ENCODE measurements at regions not wholly inside any gene's neighbourhood (a gene's known extent, or its start where the extent isn't known, plus 50 kb on each side); places are given as distances from the start of the nearest gene placed in this dataset.

DNA sequence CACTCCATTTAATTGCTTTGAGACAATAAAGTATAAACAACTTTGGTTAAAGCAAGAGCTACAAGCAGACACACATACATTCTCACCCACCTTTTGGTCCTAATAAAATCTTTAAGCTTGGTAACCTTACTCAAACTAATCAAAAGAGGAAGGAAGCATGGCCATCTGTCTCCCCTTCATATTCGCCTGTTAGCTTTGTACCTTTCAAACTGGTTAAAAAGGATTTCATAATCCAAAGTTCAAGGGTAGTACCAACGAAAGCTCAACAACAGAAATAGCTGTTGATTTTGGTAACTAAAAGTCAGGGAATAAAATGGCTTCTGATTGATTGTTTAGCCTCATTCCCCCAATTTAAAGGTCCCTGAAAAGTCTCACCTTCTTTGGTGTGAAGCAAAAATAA lies 456.9 kb downstream of the BCAT1 start:
- H3K9me3 ChIP-seq (ENCODE audit: control extremely low read depth in 1 of 5, control insufficient read depth in 4 of 5, insufficient read depth in 2 of 5, low read depth in 1 of 5, low read length in 4 of 5), result no peaks in the 10 kb centered on the region
- no peaks in the 10 kb centered on the region for H3K36me3 ChIP-seq (ENCODE audit: control insufficient read depth in 4 of 4, insufficient read depth in 4 of 4, low read length in 3 of 4)
- peak; percentile 23 to 83 (median 70) for DNase-seq
- ChIA-PET CTCF (no interaction called here), POLR2A (no interaction called here)
- H3K27me3 ChIP-seq (replicated peaks in 2 of 5; ENCODE audit: control insufficient read depth in 4 of 5, insufficient read depth in 5 of 5, low read length in 4 of 5), result no peaks in the 10 kb centered on the region
- peaks cover 2 to 17% (median 6%) of the 10 kb centered on the region in 4 experiments for H3K4me1 ChIP-seq (ENCODE audit: control extremely low read depth in 1 of 4, control insufficient read depth in 4 of 4, insufficient read depth in 4 of 4, low read length in 3 of 4)
- no CpG with 5 or more reads among the region's 2 CpGs for whole genome bisulfite sequencing (ENCODE audit: insufficient coverage)
- no peak overlapping the region for H3K4me3 ChIP-seq (ENCODE audit: control insufficient read depth in 1 of 7, extremely low read depth in 1 of 7, insufficient read depth in 4 of 7, low read depth in 2 of 7, low read length in 6 of 7)
- H3K27ac ChIP-seq (ENCODE audit: insufficient read depth in 1 of 2, low read depth in 1 of 2, low read length in 2 of 2, poor library complexity in 1 of 2, severe bottlenecking in 2 of 2), result no peak overlapping the region

DNA sequence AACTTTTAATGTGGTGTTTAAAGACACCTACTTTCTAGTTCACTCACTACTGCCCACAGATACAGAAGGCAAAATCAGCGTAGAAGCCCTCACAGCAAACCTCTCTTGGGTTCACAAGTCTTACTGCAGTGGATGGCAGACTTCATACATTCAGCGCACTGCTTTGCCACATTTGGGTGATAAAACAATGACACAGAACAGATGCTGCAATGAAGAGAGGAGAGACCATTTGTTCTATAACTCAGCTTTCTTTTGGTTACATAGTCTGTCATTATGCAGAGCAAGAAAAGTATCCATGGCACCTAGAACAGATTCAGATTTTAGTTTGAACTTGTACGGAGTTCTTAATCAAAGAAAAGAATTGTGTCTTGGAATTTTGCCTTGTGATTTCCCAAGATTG lies 459.0 kb downstream of the BCAT1 start:
- Histone ChIP-seq H3K4me3 (ENCODE audit: control insufficient read depth in 1 of 7, extremely low read depth in 1 of 7, insufficient read depth in 4 of 7, low read depth in 2 of 7, low read length in 6 of 7) (no peak overlapping the region), H3K27me3 (replicated peaks in 2 of 5; ENCODE audit: control insufficient read depth in 4 of 5, insufficient read depth in 5 of 5, low read length in 4 of 5) (no peaks in the 10 kb centered on the region), H3K27ac (ENCODE audit: insufficient read depth in 1 of 2, low read depth in 1 of 2, low read length in 2 of 2, poor library complexity in 1 of 2, severe bottlenecking in 2 of 2) (no peak overlapping the region), H3K9me3 (ENCODE audit: control extremely low read depth in 1 of 5, control insufficient read depth in 4 of 5, insufficient read depth in 2 of 5, low read depth in 1 of 5, low read length in 4 of 5) (no peaks in the 10 kb centered on the region), H3K4me1 (ENCODE audit: control extremely low read depth in 1 of 4, control insufficient read depth in 4 of 4, insufficient read depth in 4 of 4, low read length in 3 of 4) (peaks cover 2 to 17% (median 6%) of the 10 kb centered on the region in 4 experiments), H3K36me3 (ENCODE audit: control insufficient read depth in 4 of 4, insufficient read depth in 4 of 4, low read length in 3 of 4) (no peaks in the 10 kb centered on the region)
- CTCF ChIA-PET, result no interaction called here
- POLR2A ChIA-PET, result no interaction called here
- WGBS (ENCODE audit: insufficient coverage), result 95% methylated on average over 3 of the region's 3 CpGs
- DNase-seq, result no peak

DNA sequence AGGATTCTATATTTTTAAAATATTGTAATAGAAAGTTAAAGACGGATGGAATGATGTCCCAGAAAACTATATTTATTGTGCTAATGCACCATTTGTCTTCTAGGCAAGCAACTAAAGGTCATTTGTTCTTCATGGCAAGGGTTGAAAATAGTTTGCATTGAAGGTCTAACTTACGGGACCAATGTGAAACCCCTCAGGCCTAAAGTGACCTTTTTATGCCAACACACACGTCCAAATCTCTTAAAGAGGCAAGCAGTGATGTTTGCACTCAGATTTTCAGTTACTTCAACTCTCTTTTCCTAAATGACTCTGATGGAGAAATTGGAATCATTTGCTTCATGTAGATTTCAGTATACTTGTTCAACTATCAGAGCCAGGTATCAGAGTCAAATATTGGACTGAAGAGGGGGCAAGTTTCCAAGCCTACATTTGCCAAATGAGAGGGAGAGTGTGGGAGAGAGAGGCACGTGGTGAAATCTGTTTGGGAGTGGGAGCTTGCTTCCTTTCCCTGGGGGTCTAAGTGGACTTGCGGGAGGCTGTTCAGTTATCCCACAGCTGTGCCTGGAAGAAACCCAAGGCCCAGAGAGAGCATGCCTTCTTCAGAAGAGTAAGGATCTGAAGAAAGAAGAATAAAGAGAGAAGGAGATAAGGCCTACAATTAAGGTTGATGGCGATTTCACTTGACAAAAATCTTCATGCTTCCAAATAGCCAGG lies 459.8 kb downstream of the BCAT1 start:
- POLR2A ChIA-PET, result no interaction called here
- no peak for DNase-seq
- H3K9me3 ChIP-seq (ENCODE audit: control extremely low read depth in 1 of 5, control insufficient read depth in 4 of 5, insufficient read depth in 2 of 5, low read depth in 1 of 5, low read length in 4 of 5), result no peaks in the 10 kb centered on the region
- CTCF ChIA-PET, result no interaction called here
- no peaks in the 10 kb centered on the region for H3K27me3 ChIP-seq (replicated peaks in 2 of 5; ENCODE audit: control insufficient read depth in 4 of 5, insufficient read depth in 5 of 5, low read length in 4 of 5)
- WGBS (ENCODE audit: insufficient coverage), result 96% methylated on average over 4 of the region's 6 CpGs
- no peak overlapping the region for H3K4me3 ChIP-seq (ENCODE audit: control insufficient read depth in 1 of 7, extremely low read depth in 1 of 7, insufficient read depth in 4 of 7, low read depth in 2 of 7, low read length in 6 of 7)
- no peak overlapping the region for H3K27ac ChIP-seq (ENCODE audit: insufficient read depth in 1 of 2, low read depth in 1 of 2, low read length in 2 of 2, poor library complexity in 1 of 2, severe bottlenecking in 2 of 2)
- peaks cover 2 to 17% (median 6%) of the 10 kb centered on the region in 4 experiments for H3K4me1 ChIP-seq (ENCODE audit: control extremely low read depth in 1 of 4, control insufficient read depth in 4 of 4, insufficient read depth in 4 of 4, low read length in 3 of 4)
- no peaks in the 10 kb centered on the region for H3K36me3 ChIP-seq (ENCODE audit: control insufficient read depth in 4 of 4, insufficient read depth in 4 of 4, low read length in 3 of 4)

DNA sequence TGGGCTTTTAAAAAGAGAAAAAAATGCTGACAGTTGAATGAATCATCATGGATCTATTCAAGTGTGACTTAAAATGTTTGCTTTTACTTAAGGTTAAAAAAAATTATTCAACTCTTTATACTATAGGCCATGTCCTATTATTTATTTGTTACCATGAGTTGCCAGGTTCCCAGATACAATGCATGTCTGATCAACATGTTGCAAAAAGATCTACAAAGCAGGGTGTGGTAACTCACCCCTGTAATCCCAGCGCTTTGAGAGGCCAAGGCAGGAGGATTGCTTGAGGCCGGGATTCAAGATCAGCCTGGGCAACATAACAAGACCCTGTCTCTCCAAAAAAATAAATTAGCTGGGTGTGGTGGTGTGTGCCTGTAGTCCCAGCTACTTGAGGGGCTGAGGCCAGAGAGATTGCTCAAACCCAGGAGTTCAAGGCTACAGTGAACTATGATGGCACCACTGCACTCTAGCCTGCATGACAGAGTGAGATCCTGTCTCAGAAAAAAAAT lies 460.8 kb downstream of the BCAT1 start:
- Histone ChIP-seq H3K4me3 (ENCODE audit: control insufficient read depth in 1 of 7, extremely low read depth in 1 of 7, insufficient read depth in 4 of 7, low read depth in 2 of 7, low read length in 6 of 7) (no peak overlapping the region), H3K36me3 (ENCODE audit: control insufficient read depth in 4 of 4, insufficient read depth in 4 of 4, low read length in 3 of 4) (no peaks in the 10 kb centered on the region), H3K27me3 (replicated peaks in 2 of 5; ENCODE audit: control insufficient read depth in 4 of 5, insufficient read depth in 5 of 5, low read length in 4 of 5) (no peaks in the 10 kb centered on the region), H3K9me3 (ENCODE audit: control extremely low read depth in 1 of 5, control insufficient read depth in 4 of 5, insufficient read depth in 2 of 5, low read depth in 1 of 5, low read length in 4 of 5) (no peaks in the 10 kb centered on the region), H3K27ac (ENCODE audit: insufficient read depth in 1 of 2, low read depth in 1 of 2, low read length in 2 of 2, poor library complexity in 1 of 2, severe bottlenecking in 2 of 2) (no peak overlapping the region), H3K4me1 (ENCODE audit: control extremely low read depth in 1 of 4, control insufficient read depth in 4 of 4, insufficient read depth in 4 of 4, low read length in 3 of 4) (peaks cover 2 to 17% (median 6%) of the 10 kb centered on the region in 4 experiments)
- CTCF ChIA-PET, result no interaction called here
- POLR2A ChIA-PET, result no interaction called here
- 100% methylated on average over 2 of the region's 2 CpGs for WGBS (ENCODE audit: insufficient coverage)
- no peak for DNase-seq

DNA sequence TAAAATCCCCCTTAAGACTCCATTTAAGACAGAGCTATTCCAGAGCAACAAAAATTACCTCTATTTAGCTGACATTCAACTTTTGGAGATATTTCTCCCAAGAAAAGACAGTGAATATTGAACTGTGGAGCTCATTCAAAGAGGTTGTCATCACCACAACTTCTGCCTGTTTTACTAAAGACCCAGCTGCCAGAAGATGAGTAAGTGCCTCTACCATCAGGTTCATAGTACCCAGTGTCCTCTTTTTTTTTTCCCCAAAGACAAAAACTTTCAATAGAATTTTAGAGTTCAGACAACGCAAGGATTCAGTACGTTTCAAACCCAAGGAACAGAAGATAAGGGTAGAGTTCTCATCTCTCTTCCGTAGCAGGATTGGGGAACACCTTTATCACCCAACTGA lies 461.3 kb downstream of the BCAT1 start:
- H3K27ac ChIP-seq (ENCODE audit: insufficient read depth in 1 of 2, low read depth in 1 of 2, low read length in 2 of 2, poor library complexity in 1 of 2, severe bottlenecking in 2 of 2), result no peak overlapping the region
- no peak for DNase-seq
- CTCF ChIA-PET, result no interaction called here

DNA sequence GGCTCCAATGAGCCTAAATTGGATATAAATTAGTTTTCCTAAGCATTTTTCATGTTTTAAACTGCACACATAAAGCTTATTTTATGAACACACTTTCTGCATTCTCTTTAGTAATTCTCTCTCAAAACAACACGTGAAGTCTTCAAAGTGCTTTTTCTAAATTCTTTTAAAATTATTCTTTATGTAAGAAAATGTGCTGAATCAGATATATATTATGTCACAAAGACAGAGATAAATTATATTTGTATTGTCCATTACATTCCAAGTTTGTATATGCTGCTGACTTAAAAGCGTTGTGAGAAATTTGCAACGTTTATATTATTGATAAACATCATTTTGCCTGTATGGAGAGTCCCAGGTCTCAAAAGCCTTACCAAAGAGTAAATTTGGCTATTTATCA lies 465.2 kb downstream of the BCAT1 start:
- ChIA-PET POLR2A (no interaction called here), CTCF (no interaction called here)
- no peak overlapping the region for H3K27ac ChIP-seq (ENCODE audit: insufficient read depth in 1 of 2, low read depth in 1 of 2, low read length in 2 of 2, poor library complexity in 1 of 2, severe bottlenecking in 2 of 2)
- H3K9me3 ChIP-seq (ENCODE audit: control extremely low read depth in 1 of 5, control insufficient read depth in 4 of 5, insufficient read depth in 2 of 5, low read depth in 1 of 5, low read length in 4 of 5), result no peaks in the 10 kb centered on the region
- no peaks in the 10 kb centered on the region for H3K4me1 ChIP-seq (ENCODE audit: control extremely low read depth in 1 of 4, control insufficient read depth in 4 of 4, insufficient read depth in 4 of 4, low read length in 3 of 4)
- H3K27me3 ChIP-seq (replicated peaks in 2 of 5; ENCODE audit: control insufficient read depth in 4 of 5, insufficient read depth in 5 of 5, low read length in 4 of 5), result no peaks in the 10 kb centered on the region
- no peak overlapping the region for H3K4me3 ChIP-seq (ENCODE audit: control insufficient read depth in 1 of 7, extremely low read depth in 1 of 7, insufficient read depth in 4 of 7, low read depth in 2 of 7, low read length in 6 of 7)
- H3K36me3 ChIP-seq (ENCODE audit: control insufficient read depth in 4 of 4, insufficient read depth in 4 of 4, low read length in 3 of 4), result no peaks in the 10 kb centered on the region
- no CpG with 5 or more reads among the region's 3 CpGs for WGBS (ENCODE audit: insufficient coverage)
- DNase-seq, result no peak

More for the DNA sequence above, 461.3 kb downstream of the BCAT1 start:
- Histone ChIP-seq H3K4me3 (ENCODE audit: control insufficient read depth in 1 of 7, extremely low read depth in 1 of 7, insufficient read depth in 4 of 7, low read depth in 2 of 7, low read length in 6 of 7) (no peak overlapping the region), H3K4me1 (ENCODE audit: control extremely low read depth in 1 of 4, control insufficient read depth in 4 of 4, insufficient read depth in 4 of 4, low read length in 3 of 4) (peaks cover 2 to 17% (median 6%) of the 10 kb centered on the region in 4 experiments), H3K36me3 (ENCODE audit: control insufficient read depth in 4 of 4, insufficient read depth in 4 of 4, low read length in 3 of 4) (no peaks in the 10 kb centered on the region), H3K27me3 (replicated peaks in 2 of 5; ENCODE audit: control insufficient read depth in 4 of 5, insufficient read depth in 5 of 5, low read length in 4 of 5) (no peaks in the 10 kb centered on the region), H3K9me3 (ENCODE audit: control extremely low read depth in 1 of 5, control insufficient read depth in 4 of 5, insufficient read depth in 2 of 5, low read depth in 1 of 5, low read length in 4 of 5) (no peaks in the 10 kb centered on the region)
- no CpG with 5 or more reads among the region's 3 CpGs for WGBS (ENCODE audit: insufficient coverage)
- POLR2A ChIA-PET, result no interaction called here

DNA sequence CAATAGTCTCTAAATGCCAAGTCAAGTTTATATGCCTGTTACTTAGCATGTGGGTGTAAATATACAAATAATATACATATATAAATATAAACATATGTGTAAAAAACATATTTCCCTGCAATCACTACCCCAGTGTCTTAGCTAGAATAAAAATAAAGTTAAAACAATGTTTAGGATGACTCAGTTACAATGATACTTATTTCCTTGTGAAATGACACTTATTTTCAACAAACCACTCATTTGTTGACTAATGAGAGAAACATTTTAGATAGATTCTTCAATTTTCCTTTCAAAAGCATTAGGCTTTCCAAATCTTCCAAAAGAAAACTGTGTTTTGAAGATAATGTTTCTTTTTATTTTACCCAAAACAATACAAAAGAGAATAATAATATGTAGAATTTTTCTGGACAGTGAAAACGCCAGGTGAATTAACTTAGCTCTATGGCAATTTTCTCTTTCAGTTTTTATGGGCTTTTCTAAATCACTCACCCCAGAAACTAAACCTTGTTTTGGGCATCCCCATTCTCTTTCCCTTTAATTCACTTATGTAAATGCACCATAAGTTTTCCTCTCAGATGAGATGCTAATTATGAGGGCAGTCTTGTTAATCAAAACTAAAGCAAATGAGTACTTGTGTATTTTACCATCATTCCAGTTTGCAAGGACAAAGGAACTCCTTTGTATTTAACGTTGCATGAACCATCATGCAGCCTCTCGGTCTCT lies 465.9 kb downstream of the BCAT1 start:
- ChIA-PET POLR2A (interaction anchor here (0.6 kb wide), 1 partner anchor 370 kb away, joined by 3 read pairs; no protein-coding TSS in a partner anchor), CTCF (no interaction called here)
- Histone ChIP-seq H3K4me3 (ENCODE audit: control insufficient read depth in 1 of 7, extremely low read depth in 1 of 7, insufficient read depth in 4 of 7, low read depth in 2 of 7, low read length in 6 of 7) (no peak overlapping the region), H3K4me1 (ENCODE audit: control extremely low read depth in 1 of 4, control insufficient read depth in 4 of 4, insufficient read depth in 4 of 4, low read length in 3 of 4) (no peaks in the 10 kb centered on the region), H3K27me3 (replicated peaks in 2 of 5; ENCODE audit: control insufficient read depth in 4 of 5, insufficient read depth in 5 of 5, low read length in 4 of 5) (no peaks in the 10 kb centered on the region), H3K9me3 (ENCODE audit: control extremely low read depth in 1 of 5, control insufficient read depth in 4 of 5, insufficient read depth in 2 of 5, low read depth in 1 of 5, low read length in 4 of 5) (no peaks in the 10 kb centered on the region), H3K27ac (ENCODE audit: insufficient read depth in 1 of 2, low read depth in 1 of 2, low read length in 2 of 2, poor library complexity in 1 of 2, severe bottlenecking in 2 of 2) (no peak overlapping the region), H3K36me3 (ENCODE audit: control insufficient read depth in 4 of 4, insufficient read depth in 4 of 4, low read length in 3 of 4) (no peaks in the 10 kb centered on the region)
- 100% methylated on average over 2 of the region's 3 CpGs for WGBS (ENCODE audit: insufficient coverage)
- DNase-seq, result no peak
